ENCODE measurements at regions not wholly inside any gene's neighbourhood (a gene's known extent, or its start where the extent isn't known, plus 50 kb on each side); places are given as distances from the start of the nearest gene placed in this dataset.

- DNase-seq (ENCODE audit: low read depth in 1 of 2, low spot score in 1 of 2): no peak
- H3K27me3 ChIP-seq (ENCODE audit: insufficient read depth, poor library complexity, severe bottlenecking): no peaks in the 10 kb centered on the region
- TF ChIP-seq POLR2AphosphoS5 (IDR thresholded peaks at IDR 0.05; ENCODE audit: low read depth) (no peak), GABPA (IDR thresholded peaks at IDR 0.05; ENCODE audit: low read depth) (no peak), CTCF (IDR thresholded peaks at IDR 0.05; ENCODE audit: insufficient read depth, low read length) (no peak), REST (IDR thresholded peaks at IDR 0.05; ENCODE audit: insufficient replicate concordance, low read depth) (no peak), SPI1 (IDR thresholded peaks at IDR 0.05; ENCODE audit: borderline replicate concordance, low read depth) (no peak)
- no peak overlapping the region for H3K4me3 ChIP-seq (replicated peaks; ENCODE audit: insufficient read depth, low read length)
- H3K27ac ChIP-seq (replicated peaks): no peak overlapping the region
Observed at GRCh38 chr6:147019001-147019400, 185.2 kb upstream of the STXBP5 start.

- DNase-seq (ENCODE audit: low read depth in 1 of 2, low spot score in 1 of 2): no peak
- H3K27ac ChIP-seq (replicated peaks): no peak overlapping the region
- no peaks in the 10 kb centered on the region for H3K27me3 ChIP-seq (ENCODE audit: insufficient read depth, poor library complexity, severe bottlenecking)
- H3K4me3 ChIP-seq (replicated peaks; ENCODE audit: insufficient read depth, low read length): no peak overlapping the region
- TF ChIP-seq POLR2AphosphoS5 (IDR thresholded peaks at IDR 0.05; ENCODE audit: low read depth) (no peak), REST (IDR thresholded peaks at IDR 0.05; ENCODE audit: insufficient replicate concordance, low read depth) (no peak), CTCF (IDR thresholded peaks at IDR 0.05; ENCODE audit: insufficient read depth, low read length) (no peak), SPI1 (IDR thresholded peaks at IDR 0.05; ENCODE audit: borderline replicate concordance, low read depth) (no peak), GABPA (IDR thresholded peaks at IDR 0.05; ENCODE audit: low read depth) (no peak)
Observed at GRCh38 chr6:147022041-147022440, 182.2 kb upstream of the STXBP5 start.

GRCh38 chr6:147023148-147023547 lies 181.1 kb upstream of the STXBP5 start:
- Histone ChIP-seq H3K27ac (replicated peaks) (no peak overlapping the region), H3K27me3 (ENCODE audit: insufficient read depth, poor library complexity, severe bottlenecking) (no peaks in the 10 kb centered on the region), H3K4me3 (replicated peaks; ENCODE audit: insufficient read depth, low read length) (no peak overlapping the region)
- no peak for DNase-seq (ENCODE audit: low read depth in 1 of 2, low spot score in 1 of 2)
- no peak for TF ChIP-seq SPI1 (IDR thresholded peaks at IDR 0.05; ENCODE audit: borderline replicate concordance, low read depth)
- no peak for TF ChIP-seq CTCF (IDR thresholded peaks at IDR 0.05; ENCODE audit: insufficient read depth, low read length)
- TF ChIP-seq POLR2AphosphoS5 (IDR thresholded peaks at IDR 0.05; ENCODE audit: low read depth): no peak
- TF ChIP-seq GABPA (IDR thresholded peaks at IDR 0.05; ENCODE audit: low read depth): no peak
- TF ChIP-seq REST (IDR thresholded peaks at IDR 0.05; ENCODE audit: insufficient replicate concordance, low read depth): no peak
